ENCODE measurements at regions not wholly inside any gene's neighbourhood (a gene's known extent, or its start where the extent isn't known, plus 50 kb on each side); places are given as distances from the start of the nearest gene placed in this dataset.

DNA sequence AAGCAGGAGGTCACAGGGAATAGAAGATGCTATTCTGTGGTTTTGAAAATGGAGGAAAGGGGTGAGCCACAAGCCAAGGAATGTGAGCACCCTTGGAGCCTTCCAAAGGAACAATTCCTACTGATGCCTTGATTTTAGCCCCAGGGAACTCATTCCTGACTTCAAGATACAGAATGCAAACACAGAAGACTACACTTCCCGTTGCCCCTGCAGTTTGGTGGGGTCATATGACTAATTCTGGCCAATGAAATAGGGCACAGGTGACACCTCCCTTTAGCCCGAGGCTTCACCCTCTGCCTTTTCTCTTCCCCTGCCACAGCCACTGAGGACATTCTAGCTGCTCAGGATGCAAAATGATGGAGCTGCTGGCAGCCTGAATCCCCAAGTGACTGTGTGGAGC lies 126.1 kb downstream of the INHBB start:
- TF ChIP-seq POLR2A (IDR thresholded peaks at IDR 0.05; ENCODE audit: low read depth, low read length) (no peak), POLR2AphosphoS5 (IDR thresholded peaks at IDR 0.05; ENCODE audit: low read depth, low read length) (no peak), SPI1 (IDR thresholded peaks at IDR 0.05; ENCODE audit: low read depth, low read length) (no peak)

All from GM12891 (cell line).